Fibroblast of villous mesenchyme (primary cell): ENCODE measurements at regions not wholly inside any gene's neighbourhood (a gene's known extent, or its start where the extent isn't known, plus 50 kb on each side); places are given as distances from the start of the nearest gene placed in this dataset.
"Not testable (repeated sequence)": the region's sequence is repeated elsewhere in the genome, so short reads cannot be mapped to it uniquely, and the experiment has no call there.

Experiments
- DNase-seq: peaks from one replicate; pipeline ENCODE4 v3.0.0-alpha.2; 2010; ENCODE audit warnings: low read depth
- H3K4me3 ChIP-seq: 2 replicates; pipeline ENCODE4 v1.5.1; 2011; ENCODE audit warnings: low read depth, mild to moderate bottlenecking, low read length
- TF ChIP-seq, protein P1 (sequence below): IDR thresholded peaks from 2 replicates; pipeline ENCODE4 v1.5.1; 2012; ENCODE audit warnings: low read depth, mild to moderate bottlenecking, low read length; ENCODE audit not compliant: insufficient read depth

- no peak overlapping the region for H3K4me3 ChIP-seq
- no peak for DNase-seq
- TF ChIP-seq, protein P1, sequence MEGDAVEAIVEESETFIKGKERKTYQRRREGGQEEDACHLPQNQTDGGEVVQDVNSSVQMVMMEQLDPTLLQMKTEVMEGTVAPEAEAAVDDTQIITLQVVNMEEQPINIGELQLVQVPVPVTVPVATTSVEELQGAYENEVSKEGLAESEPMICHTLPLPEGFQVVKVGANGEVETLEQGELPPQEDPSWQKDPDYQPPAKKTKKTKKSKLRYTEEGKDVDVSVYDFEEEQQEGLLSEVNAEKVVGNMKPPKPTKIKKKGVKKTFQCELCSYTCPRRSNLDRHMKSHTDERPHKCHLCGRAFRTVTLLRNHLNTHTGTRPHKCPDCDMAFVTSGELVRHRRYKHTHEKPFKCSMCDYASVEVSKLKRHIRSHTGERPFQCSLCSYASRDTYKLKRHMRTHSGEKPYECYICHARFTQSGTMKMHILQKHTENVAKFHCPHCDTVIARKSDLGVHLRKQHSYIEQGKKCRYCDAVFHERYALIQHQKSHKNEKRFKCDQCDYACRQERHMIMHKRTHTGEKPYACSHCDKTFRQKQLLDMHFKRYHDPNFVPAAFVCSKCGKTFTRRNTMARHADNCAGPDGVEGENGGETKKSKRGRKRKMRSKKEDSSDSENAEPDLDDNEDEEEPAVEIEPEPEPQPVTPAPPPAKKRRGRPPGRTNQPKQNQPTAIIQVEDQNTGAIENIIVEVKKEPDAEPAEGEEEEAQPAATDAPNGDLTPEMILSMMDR = no peak
These were observed 126.8 kb upstream of the MRPS30 start for GRCh38 chr5:44681906-44682305.

- TF ChIP-seq, protein P1 = no peak
- DNase-seq = no peak
- no peak overlapping the region for H3K4me3 ChIP-seq
These were observed 129.5 kb upstream of the MRPS30 start for GRCh38 chr5:44679214-44679613.

DNA sequence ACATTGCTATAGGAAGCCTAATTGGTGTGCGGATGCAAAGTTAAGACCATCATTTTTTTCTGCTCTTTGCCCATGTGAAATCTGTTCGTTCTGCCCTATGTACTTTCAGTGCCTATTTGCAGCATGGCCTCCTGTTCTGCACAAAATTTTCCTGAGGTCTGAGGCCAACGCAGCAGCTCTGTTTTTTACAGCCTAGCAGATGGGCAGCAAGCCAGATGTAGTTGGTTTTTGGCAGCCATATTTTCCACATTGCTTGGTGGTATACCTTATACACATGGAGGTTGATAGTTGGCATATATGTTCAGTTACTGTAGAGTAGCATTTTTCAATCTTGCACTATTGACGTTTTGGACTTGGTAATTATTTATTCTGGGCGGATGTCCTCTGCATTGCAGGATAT is 133.5 kb upstream of the MRPS30 start:
- no peak overlapping the region for H3K4me3 ChIP-seq
- no peak for DNase-seq
- TF ChIP-seq, protein P1 = no peak

DNA sequence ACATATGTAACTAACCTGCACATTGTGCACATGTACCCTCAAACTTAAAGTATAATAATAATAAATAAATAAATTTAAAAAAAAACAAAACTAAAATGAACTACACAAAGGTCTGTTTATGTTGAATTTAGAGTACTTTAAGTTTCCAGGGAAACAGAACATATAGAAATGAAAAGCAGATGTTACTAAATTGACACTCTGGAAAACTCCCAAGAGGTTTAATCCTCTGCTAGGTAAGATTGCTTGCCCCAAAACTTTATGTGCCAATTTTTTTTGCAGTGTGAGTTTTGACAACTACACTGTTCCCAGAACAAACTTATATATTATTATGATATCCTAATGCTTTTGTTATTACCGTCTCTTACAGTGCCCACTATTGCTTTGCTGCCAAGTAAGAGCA is 134.3 kb upstream of the MRPS30 start:
- TF ChIP-seq, protein P1 = no peak
- DNase-seq = no peak
- H3K4me3 ChIP-seq = no peak overlapping the region

- not testable (repeated sequence) for H3K4me3 ChIP-seq, DNase-seq
These were observed 140.3 kb upstream of the MRPS30 start for GRCh38 chr5:44668471-44668870.

DNA sequence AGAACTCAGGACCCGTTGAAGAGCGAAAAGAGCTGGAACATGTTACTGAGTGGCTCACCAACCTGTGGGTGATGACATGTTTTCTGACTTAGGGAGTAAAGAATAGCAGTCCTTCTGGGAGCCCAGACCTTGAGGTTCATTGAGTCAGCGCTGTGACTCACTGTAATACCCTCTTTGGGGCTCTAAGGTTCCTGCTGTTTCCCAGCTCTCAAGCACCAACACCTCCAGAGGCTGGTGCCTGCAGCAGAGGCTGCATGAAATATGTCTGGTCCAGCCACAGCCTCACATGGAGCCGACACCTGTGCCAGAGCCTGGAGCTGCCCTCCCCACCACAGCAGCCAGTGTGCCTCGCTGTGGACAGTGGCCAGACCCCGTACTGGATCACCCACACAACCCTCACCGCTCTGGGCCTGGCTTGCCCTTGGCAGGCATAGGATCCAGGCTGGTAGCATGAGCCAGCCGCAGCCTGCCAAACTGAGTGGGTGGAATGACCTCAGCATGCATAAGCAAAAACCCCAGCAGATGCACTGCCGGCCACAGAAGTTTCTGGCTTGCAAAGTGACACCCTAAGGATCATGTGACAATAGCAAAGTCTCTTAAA is 143.5 kb upstream of the MRPS30 start:
- TF ChIP-seq, protein P1 = no peak
- DNase-seq = peak; percentile 6
- no peak overlapping the region for H3K4me3 ChIP-seq

GRCh38 chr5:44664711-44665100 is 144.0 kb upstream of the MRPS30 start:
- TF ChIP-seq, protein P1 = no peak
- DNase-seq = no peak
- H3K4me3 ChIP-seq = no peak overlapping the region
